Fibroblast of skin of back (primary cell): ENCODE measurements at regions not wholly inside any gene's neighbourhood (a gene's known extent, or its start where the extent isn't known, plus 50 kb on each side); places are given as distances from the start of the nearest gene placed in this dataset.

ENCODE experiments used
- DNase-seq: peaks from one replicate; pipeline ENCODE4 v3.0.0-alpha.2; 2013

DNA sequence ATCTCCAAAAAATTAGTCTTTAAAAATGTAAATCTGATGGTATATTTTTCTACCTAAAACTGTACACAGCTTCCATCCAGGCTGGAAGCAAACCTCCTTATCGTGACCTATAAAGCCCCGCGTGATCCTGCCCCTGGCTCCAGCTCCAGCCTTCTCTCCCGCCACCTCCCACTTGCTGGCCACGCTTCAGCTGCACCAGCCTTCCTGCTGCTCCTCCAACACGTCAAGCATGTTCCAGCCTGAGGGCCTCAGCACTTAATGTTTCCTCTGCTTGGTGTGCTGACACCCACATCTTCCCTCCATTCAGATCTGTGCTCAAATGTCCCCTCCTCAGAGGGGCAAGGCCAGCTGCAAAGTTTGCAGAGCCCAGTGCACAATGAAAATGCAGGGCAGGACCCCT lies 123.5 kb upstream of the MAGI3 start:
- DNase-seq = no peak

DNA sequence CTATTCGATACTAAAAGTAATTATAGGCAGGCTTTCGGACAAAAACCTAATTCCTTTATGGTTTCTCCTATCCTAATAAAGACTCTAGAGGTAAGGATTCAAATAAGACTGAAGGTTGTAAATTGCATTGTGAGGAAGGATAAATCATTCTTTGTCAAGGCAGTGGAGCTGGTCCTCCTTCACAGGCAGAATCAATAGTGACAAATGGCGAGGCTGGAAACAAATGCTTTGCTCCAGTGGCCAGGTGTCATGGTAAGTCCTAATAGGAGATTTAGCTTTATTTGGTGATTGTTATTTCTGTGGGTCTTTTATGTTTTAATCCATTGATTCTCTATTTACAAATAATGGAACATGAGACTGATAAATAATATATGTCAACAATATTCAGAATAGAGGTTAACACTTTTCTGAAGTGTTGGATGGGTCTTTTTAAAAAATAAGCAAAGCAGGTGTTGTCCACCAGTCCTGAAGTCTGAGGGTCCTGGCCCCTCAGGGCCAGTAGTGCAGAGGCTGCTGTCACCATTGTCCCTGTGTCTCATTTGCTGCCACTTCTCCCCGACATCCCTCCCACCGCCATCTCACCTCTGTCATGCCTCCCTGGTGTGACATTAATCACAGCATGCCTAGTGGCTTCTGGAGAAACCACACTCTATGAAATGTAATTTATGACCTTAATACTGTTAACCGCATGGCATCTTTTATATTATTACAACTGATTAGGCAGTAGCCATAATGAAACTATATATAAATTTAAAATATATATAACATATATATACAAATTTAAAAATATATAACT lies 120.9 kb upstream of the MAGI3 start:
- DNase-seq = no peak

DNA sequence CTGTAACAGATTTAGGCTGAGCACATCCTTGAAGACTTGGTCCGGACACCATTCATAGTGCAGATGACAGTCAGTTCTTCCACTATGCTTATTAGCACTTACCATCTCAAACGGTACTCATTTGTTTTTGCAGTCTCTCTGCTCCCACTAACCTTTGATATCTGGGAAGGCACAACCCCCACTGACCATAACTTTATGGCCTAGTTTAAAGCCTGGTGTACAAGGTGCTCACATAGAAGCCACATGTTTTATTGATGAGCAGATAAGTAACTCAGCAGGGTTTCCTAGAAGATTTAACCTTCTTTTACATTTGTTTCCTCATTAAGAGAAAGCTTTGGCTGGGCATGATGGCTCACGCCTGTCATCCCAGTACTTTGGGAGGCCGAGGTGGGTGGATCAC lies 119.3 kb upstream of the MAGI3 start:
- no peak for DNase-seq

DNA sequence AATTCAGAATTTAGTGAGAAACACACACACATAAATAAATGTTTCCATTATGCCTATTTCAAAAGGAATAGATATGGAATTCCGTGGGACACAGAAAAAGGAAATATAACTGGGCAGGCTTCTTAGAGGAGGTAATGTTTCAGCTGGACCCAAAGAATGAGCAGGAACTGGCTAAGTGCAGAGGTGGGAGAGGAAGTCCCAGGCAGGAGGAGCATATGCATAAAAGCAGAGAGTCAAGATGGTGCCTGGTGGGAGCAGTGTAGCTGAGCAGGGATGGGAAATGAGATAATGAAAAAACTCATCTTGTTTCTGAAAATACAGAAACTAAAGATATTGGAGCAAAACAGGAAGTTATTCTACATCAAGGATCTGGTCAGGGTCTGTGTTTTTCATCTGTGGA lies 115.2 kb upstream of the MAGI3 start:
- no peak for DNase-seq

DNA sequence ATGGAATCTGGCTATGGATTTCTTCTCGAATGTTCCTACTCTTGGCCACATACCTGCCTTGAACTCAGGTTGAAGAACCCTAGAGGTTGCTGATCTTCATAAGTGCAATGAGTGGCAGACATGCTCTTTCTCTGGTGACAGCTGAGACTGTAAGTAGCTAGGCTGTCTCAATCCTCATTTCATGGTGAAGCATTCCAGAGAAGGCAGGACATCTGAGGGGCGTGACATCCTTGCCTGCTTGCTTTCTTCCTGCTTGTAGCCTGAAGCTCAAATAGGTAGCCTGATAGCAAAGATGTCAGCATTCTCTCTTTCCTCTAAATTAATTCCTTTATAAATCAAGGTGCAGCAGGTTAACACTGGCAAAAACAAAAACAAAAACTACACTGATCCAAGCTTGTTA lies 114.6 kb upstream of the MAGI3 start:
- DNase-seq = no peak

DNA sequence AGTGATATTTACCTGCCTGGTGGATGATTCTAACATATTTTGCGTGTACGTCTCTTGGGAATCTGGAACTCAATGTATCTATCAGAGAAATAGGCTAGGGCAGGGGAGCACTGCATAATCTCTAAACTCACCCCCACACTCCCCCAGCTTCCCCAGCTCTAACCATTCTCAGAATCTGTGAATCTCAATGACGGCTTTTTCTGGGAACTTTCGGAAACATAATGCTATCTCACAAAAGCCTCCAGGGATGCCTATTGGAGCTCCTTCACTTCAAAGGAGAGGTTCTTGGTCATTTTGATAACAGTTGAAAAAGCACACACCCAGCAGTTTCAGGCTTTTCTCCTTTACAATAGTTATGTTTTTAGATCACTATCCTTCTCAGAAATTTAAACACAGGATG lies 113.8 kb upstream of the MAGI3 start:
- DNase-seq = no peak

DNA sequence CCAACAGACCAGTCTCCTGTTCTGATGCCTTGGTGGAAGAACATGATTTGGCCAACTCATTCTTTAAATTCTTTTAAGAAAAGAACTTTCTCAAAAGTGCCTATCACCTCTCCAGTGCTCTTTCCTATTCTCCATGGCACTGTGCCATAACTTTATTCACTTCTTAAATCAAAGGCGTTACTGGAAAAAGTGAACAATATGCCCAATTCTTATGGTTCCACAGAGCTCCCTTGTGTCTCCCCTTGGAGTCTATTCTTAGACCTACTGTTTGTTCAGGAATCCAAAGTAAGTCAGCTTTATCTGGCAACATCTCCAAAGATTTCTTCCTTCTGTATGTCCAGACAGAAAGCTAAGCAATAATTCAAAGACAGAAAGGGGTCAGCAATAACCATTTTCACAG lies 111.9 kb upstream of the MAGI3 start:
- no peak for DNase-seq

DNA sequence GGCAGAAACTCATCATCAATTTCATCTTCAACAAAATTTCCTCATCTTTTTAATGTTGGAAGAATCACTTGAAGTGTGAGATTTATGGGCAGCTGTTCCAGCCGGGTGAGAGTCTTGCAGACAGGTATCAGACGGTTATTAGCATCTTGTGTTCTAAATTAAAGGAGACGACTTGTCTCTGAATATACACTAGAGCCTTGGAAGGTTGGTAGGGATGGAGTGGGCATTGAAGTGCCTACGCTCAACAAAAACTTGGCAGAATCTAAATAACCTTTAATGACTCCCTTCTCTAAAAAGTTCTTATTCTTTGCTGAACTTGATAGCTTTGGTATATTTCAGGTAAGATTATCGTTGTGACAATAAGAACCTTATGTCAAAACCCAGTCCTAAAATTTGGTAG lies 111.5 kb upstream of the MAGI3 start:
- no peak for DNase-seq

DNA sequence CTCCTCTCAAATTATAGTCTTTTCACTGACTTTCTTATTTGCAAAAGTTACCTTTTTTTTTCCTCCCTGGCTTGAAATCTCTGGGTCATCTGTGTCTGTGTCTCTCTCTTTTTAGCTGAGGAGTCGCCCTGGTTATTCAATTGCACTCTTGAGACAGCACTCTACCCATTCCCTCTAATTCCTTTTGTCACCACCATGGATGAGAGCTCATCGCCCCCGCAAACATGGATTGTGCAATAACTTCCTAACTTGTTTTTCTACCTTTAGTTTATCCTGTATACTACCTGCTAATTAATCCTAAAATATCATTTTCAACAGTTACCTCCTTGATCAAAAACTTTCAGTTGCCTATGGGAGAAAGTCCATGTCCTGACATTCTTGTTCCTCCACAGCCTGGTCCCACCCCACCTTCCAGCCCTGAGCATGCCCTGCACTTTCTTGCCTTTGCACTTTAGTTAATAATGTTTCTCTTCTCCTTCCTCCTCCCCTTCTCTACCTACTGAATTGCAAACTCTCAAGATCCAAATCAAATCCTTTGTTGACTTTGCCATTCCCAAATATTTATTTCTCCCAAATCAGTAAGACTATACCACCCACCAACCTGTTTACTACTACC lies 110.4 kb upstream of the MAGI3 start:
- no peak for DNase-seq

DNA sequence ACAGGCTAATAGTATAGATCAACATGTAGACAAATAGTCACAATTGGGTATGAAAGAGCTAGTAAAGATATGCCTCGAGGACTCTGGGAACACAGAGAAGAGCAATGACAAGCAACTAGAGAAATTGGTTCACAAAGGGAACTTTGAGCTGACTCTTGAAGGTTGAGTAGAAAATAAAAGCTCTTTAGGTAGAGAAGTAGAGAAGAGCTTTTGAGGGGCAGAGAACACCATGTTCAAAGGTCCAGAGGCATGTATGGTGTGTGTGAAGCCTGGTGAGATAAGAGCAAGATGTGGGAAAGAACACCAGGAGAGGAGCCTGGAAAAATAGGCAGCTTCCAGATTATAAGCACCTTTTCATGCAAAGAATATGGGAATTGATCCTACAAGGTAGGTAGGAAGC lies 109.7 kb upstream of the MAGI3 start:
- no peak for DNase-seq

DNA sequence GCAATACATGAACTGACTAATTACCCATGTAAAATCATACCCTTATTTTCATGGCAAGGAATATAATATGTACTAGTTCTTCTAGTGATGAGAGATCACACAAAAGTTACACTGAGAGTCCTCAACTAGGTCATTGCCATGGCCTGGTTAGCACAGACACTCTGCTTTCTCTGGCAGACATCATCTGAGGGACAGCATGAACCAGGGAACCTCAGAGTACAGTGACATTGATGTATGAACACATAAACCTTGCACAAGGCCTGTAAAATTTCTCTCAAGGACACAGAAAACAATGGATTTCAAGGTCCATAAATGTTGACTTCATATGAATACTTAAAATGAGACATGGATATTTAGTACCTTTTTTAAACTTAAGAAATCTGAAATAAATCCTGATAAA lies 108.8 kb upstream of the MAGI3 start:
- DNase-seq = no peak

DNA sequence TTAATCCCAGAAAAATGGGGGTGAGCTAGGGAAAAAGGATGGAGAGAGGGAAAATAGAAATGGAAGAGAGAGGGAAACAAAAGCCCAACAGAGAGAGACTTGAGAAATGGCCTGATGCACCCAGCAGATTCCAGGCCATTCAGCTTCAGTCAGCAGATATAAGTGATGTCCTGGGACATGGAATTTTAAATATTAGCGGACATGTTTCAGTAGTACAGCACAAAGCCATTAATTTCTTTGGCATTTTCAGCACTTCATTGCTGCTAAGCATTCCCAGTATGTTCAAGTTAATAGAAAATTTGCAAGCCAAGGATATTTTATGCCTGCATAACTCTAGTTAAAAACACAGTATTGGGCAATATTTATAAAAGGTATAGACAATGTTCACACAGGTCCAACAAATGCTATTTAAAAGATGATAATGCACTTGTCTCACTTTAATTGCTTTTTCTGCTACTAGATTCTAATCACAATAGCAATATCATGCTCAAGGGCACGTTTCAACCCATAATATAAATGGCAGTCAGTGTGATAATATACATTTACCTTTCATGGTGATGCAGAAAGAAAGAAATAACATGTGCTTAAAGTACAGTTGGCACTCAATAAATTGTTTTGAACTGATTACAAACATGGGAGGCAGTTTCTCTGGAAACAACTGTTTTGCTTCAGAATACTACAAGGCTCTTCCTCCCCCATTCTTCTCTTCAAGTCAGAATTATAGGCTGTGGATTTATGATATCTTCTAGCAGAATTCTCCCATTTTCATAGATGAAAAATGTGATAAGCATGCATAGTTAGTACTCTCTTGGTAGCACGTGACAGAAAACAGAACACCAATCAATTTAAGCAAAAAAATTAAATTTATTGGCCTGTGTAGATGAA lies 108.1 kb upstream of the MAGI3 start:
- DNase-seq = no peak

DNA sequence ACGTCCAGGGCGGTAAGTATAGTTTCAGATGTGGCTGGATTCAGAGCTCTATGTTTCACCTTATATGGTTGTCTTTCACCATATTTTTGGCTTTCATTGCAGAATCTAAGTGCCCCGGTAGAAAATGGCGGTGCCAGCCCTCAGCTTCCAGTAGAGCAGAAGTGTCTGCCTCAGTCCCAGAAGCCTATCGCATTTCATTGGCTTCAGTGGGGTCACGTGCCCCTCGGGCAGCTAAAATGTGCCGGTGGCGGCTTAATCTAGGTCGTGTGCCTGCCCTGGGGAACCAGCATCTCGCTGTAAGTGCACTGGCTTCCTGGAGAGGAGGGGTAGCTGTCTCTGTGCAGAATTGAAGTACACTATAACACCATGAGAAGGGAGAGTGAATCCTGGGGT lies 107.4 kb upstream of the MAGI3 start:
- no peak for DNase-seq

DNA sequence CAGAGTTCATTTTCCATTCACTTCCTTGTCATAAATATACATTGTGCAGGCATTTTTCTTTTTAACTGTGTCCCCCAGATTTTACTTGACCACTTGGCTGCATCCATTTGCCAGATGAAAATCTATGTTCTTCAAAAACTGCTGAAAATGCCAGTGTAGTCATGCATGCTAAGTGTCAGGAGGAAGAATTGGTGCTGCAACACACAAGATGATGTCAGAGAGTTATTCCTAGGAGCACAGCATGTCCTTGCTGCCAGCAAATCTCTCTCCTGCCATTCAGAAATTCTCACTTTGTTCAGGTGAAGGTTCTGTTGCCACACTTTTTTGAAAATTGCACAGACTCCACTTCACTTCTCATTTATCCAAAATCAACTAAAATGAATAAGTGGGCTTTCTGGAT lies 106.4 kb upstream of the MAGI3 start:
- DNase-seq = no peak

DNA sequence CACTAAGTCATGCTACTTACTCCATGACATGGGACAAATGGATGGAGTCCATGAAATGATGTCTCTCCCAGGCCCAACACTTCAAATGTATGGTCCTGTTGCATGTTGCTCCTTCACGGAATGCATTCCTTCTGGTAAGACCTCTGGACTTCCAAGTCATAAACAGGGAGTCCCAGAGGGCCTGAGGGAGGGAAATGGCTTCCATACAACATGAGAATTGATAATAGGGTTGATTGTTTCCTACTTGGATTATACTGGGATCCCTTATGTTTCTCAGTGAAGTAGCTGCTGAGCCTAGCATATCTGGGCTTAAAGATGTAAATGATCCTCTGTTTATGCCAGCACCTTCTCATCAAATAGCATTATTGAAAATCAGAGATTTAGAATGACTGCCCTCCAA lies 104.2 kb upstream of the MAGI3 start:
- no peak for DNase-seq

DNA sequence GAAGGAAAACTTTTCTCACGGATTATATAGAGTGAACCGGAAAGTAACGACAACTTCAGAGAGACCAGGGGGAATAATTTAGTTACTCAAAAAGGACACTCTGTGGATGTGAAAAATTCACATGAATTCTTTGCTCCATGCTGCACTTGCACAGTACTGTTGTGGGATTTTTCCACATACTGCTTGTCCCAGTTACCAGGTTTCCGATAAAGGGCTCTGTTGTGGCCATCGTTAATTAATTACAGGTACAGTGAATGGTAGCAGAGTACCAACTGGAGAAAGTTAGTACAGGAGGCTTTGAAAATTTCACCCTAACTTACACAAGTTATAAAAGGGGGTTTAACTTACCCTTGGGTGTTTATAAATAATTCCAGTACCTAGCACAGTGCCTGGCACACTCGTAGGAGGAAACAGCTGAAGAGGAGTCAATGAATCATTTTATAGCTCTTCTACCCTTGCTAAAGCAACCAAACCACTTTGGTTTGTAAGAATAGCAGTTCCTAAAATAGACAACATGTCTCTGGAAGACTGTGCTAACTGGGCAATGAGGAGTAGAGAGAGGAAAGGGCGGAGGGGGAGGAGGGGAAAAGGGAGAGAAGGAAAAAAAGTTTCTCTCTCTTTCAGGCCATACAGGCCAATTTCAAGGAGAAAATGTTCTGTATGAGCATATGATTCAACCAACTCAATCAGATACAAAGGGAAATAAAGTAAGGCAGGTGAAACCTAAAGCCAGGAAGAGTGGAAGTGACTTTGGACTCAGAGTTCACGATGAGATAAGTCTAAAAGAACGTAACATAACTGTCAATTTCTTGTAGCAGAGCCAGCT lies 98.3 kb upstream of the MAGI3 start:
- DNase-seq = no peak

DNA sequence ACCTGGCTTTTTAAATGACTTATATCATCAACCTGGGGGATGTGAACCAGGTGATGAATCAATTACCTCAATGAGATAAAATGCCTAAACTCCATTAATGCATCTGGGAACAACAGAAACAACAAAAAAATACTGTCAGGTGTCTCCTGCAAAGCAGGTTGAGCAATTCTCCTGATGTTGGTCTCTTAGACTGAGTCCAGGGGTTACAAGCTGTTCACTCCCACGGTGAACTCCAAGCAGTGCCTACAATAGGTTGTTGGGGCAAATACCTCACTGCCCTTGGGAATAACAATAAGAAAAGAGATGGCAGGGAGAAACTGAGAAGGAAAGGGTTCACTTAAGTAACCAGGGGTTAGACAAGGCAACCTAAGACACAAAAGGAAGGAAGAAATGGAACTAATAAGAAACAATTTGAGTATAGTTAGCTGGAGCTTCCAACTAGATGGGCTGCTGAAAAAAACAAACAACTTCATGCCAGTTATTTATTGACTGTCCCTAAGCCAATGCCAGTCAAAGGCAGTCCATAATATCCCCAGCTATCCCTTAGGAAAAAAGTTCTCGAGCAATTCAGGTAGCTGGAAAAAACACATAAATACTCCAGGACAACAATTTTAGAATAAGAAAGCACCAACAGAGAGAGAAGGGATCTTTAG lies 97.6 kb upstream of the MAGI3 start:
- no peak for DNase-seq

DNA sequence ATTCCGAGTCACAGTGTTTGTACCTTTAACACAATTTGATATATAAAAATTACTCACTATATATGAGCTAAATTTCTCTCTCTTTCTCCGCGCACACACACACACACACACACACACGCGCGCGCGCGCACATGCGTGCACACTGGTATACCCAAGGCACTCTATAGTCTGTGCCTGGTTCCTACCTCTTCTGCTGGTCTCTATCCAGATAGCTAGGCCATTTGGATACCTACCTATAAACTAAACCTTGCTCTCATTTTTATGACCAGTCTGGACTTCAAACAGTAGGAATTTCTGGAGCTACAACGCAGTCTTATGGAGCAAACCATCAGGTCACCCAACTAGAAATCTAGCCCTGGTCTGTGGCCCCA lies 97.1 kb upstream of the MAGI3 start:
- no peak for DNase-seq

DNA sequence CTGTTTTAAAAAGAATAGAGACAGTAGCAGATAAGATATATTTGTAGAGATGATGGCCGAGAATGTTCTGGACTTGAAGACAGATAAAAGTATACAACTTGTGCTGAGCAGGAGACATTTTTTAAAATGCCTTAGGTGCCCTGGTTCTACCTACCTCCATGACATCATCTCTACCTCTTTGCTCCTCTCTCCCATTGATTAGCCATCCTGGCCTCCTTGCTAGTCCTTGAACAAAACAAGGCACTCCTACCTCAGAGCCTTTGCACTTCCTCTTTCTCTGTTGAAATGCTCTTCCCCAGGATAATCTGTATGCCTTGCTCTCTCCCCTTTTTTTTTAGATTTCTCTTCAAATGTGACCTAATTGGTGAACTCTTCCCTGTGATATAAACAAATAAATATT lies 92.6 kb upstream of the MAGI3 start:
- DNase-seq = no peak

DNA sequence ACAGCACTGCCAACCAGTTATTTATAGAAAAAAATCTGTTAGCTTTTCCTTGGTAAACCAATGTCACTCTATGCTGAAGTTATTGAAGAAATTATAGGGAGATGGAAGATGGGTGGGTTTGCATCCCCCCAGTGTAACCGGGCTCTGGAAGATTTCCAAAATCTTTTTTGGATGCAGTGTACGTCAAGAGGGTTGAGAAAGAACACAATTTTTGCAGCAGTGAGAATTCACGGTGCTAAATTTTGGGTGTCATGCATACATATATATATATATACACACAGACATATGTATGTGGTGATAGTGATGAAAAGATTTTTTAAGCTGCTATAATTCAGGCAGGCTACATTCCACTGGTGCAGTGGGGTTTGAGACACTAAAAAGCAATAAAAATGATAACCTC lies 91.4 kb upstream of the MAGI3 start:
- no peak for DNase-seq

DNA sequence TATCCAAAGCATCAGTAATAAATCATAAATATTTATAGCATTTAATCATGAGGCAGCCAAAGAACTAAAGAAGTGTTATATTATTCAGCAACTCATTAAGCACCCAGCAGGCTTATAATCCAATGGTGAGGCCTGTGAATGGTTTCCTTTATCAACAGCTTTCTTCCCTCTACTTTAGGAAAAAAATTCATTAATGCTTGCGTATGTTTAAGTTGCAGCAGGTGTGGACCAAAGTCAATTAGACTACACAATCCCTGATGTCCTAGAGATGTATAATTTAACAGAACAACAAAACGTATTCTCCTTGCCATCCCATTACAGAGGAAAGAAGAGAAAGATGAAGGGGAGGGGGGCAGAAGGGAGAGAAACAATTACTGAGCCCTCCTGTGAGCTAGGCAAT lies 87.7 kb upstream of the MAGI3 start:
- DNase-seq = no peak

DNA sequence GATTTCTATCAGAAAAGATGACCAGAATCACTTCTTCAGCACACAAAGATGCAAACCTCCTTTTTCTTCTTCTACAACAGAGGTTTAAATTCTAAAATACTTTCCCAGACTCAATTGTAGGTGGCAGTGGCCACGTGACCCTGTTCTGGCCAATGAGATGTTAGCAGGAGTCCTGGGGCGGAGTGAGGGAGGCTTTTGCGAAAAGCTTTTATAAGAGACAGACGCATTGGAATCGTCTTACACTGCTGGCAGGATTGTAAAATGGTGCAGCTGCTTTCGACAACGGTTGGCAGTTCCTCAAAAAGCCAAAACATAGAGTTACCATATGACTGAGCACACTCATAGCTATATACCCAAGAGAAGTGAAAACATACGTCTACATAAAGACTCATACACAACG lies 87.0 kb upstream of the MAGI3 start:
- no peak for DNase-seq
